Hematopoietic multipotent progenitor cell treated with erythropoietin and hydrocortisone succinate and interleukin-3 and kit ligand, for 4 days (in vitro differentiated cells): ENCODE measurements at regions not wholly inside any gene's neighbourhood (a gene's known extent, or its start where the extent isn't known, plus 50 kb on each side); places are given as distances from the start of the nearest gene placed in this dataset.

Experiments
- DNase-seq: peaks from one replicate; pipeline ENCODE4 v3.0.0-alpha.2; 2015

DNA sequence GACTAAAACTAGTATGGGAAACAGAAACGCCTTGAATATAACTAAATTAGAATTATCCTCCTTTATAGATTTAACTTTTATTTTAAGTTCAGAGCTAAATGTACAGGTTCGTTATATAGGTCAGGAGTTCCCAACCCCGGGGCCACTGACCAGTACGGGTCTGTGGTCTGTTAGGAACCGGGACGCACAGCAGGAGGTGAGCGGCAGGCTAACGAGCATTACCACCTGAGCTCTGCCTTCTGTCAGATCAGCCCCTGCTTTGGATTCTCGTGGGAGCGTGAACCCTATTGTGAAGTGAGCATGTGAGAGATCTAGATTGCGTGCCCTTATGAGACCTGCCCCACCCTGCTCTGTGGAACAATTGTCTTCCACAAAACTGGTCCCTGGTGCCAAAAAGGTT is 51.0 kb downstream of the FAT4 start:
- no peak for DNase-seq

- DNase-seq = no peak
Observed at GRCh38 chr4:125368146-125368545, 53.4 kb downstream of the FAT4 start.

- no peak for DNase-seq
Observed at GRCh38 chr4:125368671-125369081, 53.9 kb downstream of the FAT4 start.

DNA sequence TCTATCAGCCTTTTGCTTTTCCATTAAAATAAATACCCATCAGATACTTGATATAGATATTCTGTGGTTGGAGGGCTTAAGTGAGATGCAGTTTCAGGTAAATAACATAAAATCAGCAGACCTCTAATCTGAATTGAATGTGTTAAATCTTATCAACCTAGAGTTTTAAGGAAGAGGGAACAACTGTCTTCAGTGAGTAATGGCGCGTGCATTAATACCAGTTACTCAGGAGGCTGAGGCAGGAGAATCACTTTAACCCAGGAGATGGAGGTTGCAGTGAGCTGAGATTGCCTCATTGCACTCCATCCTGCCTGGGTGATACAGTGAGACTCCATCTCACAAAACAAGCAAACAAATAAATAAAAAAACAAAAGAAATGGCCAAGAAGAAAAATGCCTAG is 54.3 kb downstream of the FAT4 start:
- no peak for DNase-seq

DNA sequence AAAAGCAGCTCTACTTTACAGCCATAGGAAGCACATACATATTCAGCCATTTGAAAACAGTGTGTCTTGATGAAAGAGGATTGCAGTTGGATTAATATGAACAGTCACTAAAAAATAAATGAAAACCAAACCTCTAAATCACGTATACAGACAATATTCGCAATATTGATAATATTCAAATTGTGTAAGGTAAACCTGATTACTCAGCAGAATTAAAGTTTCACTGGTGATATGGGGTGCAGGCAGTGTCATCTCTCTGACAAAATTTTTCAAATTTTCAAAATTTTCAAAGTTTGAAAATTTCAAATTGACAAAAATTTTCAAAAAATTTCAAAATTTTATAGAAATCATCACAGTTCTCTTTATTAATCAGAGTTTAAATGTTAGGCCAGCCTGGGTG is 55.7 kb downstream of the FAT4 start:
- DNase-seq = no peak

DNA sequence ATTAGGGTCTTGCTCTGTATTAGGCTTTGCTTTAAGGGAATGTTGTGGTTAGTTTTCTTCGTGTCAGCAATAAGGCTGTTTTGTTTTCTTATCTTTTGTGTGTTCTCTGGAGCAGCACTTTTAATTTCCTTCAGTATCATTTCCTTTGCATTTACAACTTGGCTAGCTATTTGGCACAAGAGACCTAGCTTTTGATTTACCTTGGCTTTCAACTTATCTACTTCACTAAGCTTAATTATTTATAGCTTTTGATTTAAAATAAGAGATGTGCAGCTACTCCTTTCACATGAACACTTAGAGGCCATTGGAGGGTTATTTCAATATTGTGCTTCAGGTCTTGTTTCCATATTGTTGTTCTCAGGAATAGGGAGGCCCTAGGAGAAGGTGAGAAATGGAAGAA is 68.2 kb downstream of the FAT4 start:
- no peak for DNase-seq

DNA sequence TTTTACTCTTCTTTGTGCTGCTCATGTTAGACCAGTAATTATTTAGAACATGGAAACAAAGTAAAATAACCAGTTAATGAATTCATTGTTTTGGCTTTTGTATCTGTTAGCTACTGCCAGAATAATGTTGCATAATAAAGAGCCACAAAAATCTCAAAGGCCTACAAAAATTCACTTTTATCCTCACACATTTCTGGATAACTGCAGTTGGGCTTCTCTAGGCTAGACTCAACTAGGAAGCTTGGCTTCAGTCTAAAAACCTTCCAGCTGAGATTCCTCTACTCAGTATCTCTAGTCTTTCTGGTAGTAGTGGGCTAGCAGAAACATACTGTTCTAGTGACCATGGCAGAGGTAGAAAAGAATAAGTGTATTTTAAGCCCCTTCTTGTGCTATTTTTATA is 73.0 kb downstream of the FAT4 start:
- no peak for DNase-seq

GRCh38 chr4:125388613-125389012 is 73.9 kb downstream of the FAT4 start:
- no peak for DNase-seq

- no peak for DNase-seq
Observed at GRCh38 chr4:125389713-125390112, 75.0 kb downstream of the FAT4 start.

- DNase-seq = no peak
Observed at GRCh38 chr4:125390126-125390525, 75.4 kb downstream of the FAT4 start.

DNA sequence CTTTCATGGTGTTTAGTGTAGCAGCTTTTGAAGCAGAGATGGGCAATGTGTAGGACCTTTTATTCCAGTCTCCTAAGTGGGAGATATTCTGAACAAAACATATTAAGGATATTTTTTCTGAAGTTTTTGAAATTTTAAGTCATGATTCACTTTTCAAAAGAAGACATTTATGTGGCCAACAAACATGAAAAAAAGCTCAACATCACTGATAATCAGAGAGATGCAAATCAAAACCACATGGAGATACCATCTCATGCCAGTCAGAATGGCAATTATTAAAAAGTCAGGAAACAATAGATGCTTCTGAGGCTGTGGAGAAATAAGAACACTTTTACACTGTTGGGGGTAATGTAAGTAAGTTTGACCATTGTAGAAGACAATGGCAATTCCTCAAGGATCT is 76.0 kb downstream of the FAT4 start:
- DNase-seq = no peak

DNA sequence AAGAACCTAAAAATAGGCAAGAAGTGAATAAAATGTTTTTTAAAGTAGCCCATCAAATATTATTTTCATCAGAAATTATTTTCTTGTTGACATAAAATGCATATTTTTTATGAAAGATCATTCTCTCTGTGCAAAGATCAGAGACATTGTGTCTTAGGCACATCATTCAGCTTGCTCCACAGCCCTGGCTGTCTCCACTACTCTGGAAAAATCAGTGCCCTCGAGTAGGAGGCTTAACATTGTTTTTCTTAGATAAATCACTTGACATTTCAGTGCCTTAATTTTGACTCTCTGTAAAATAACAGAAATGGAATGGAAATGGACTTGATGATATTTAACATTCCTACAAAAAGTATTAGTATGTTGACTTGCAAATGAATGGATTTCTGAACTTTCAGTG is 77.9 kb downstream of the FAT4 start:
- DNase-seq = no peak

DNA sequence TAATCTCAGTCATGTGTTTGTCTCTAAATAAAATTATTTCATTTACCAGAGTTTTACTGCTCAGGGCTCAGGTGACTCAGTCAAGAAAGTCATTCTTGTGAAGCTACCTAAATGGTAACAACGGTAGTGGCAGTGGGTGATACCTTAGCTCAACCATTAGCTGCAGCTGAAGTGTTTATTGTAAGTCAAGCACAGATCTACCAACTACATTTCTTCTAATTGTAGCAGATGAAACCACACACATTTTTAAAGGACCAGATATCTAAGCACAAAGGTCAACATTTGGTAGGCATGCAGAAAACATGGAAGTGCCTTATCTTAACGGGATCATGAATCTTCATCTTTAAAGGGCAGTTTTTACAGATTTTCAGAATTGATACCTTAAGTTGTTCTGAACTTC is 79.1 kb downstream of the FAT4 start:
- no peak for DNase-seq

- no peak for DNase-seq
Observed at GRCh38 chr4:125397226-125397625, 82.5 kb downstream of the FAT4 start.

DNA sequence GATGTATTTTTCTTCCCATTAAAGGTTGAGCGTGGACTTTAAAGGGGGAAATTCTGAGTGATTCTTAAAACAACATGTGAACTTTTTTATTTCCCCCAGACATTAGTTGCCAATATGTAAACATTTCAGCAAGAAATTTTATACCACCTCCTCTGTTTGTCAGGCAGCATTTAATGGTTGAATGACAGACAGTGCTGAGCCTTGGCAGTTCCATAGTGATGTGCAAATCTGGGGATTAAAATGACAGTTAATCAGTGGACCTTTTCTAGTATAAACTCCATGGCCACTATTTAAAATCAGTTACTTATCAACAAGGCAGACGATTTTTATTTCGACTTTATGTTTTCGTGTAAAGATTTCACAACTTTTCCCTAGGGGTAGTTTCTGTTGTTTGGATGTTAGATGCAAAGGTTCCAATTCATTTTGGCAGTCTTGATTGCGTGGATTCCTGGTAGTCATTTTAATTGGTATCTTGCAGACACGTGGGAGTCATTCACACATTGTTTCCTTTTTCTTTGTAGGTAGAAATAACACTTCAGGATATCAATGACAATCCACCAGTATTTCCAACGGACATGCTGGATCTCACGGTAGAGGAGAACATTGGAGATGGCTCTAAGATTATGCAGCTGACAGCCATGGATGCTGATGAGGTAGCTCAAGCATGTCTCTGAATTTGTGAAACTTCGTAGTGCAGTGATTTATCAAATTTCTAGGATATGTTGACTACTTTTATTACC is 83.7 kb downstream of the FAT4 start:
- no peak for DNase-seq

- DNase-seq = no peak
Observed at GRCh38 chr4:125400756-125401155, 86.0 kb downstream of the FAT4 start.

DNA sequence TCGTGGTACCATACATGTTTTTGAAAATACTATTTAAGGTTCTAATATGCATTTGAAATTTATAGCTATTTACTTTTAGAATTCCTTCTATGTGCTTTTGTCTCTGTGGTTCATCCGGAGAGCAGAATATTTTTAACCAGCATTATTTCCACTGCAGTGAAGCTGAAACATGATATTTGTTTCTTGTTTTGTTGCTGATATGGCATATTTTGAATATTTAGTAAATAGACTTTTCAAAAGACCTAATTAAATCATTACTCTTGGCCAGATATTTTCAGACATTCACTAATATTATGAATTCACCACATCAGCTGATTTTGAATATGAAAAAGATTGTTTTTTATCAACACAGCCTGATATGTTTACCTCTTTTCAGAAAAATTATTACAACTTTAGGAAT is 87.0 kb downstream of the FAT4 start:
- DNase-seq = no peak

- no peak for DNase-seq
Observed at GRCh38 chr4:125420526-125420925, 105.8 kb downstream of the FAT4 start.

DNA sequence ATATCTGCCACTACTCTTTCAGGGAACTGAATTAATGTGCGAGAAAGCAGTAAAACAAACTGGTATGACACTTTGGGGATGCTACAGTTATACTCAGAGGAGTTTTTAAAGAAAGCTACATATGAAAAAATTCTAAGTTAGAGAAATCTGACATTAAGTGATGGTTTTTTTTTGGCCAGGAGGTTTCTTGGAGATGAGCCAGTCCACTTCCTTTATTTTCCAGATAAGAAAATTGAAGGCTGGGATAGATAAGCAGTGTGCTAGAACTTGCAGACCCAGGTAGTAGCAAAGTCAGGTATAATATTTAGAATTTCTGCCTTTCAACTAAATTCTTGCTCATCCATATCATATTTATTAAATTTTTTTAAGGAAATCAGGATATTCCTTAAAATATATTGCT is 106.8 kb downstream of the FAT4 start:
- peak; percentile 36 for DNase-seq

DNA sequence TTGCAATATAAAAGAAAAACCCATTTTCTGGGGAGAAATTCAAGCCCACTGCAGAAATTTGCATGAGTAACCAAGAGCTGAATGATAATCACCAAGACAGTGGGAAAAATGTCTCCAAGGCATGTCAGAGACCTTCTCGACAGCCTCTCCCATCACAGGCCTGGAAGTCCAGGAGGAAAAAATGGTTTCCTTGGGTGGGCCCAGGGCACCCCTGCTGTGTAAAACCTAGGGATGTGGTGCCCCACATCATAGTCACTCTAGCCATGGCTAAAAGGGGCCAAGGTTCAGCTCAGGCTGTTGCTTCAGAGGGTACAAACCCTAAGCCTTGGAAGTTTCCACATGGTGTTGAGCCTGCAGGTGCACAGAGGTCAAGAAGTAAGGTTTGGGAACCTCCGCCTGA is 108.4 kb downstream of the FAT4 start:
- DNase-seq = no peak

- no peak for DNase-seq
Observed at GRCh38 chr4:125428832-125429231, 114.1 kb downstream of the FAT4 start.

DNA sequence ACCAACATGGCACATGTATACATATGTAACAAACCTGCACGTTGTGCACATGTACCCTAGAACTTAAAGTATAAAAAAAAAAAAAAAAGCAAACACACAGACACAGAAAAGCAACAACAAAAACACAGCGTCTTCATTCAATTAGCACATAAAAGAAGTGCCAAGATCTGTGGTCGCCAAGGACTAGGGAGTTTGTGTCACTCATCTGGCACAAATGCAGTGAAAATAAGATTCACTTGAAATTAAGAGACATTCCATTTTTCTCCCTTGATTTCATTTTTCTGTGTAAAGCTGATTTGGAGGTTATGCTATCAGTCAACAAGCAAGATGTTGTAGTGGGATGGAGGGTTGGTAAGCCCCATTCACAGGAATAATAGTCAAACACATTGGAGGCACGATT is 115.3 kb downstream of the FAT4 start:
- no peak for DNase-seq

DNA sequence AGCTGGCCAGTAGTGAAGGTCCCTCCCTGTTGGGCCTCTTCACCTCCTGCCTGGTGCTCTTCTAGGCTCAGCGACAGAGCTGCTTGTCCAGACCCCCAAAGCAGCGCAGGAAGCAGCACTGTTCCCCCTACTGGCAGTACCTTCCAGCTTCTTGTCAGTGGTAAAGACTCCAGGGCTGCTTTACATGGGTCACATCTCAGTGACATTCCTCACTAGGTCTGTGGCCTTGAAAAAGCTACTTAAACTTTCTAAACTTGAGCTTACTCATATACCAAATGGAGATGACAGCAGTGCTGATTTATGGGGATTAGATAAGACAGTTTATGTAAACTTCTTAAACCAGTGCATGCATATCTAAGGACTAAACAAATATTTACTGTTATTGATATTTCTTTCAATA is 117.3 kb downstream of the FAT4 start:
- peak; percentile 2 for DNase-seq

DNA sequence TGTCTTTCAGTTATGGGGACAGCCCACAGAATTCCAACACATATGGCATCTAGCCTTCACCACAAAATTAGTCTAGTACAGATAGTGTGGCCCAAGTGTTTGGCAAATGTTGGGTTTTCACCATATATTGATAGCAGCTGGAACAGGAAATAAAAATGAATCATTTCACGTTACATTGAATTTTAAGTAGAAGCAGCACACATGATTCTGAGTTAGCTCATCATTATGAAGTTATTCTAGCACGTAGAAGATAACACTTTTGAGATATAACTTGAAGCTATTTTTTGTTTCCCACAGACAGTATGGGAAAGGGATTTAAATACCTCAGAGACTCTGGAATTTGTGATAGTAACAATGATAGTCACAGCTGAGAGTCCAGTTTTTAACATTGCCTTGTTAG is 118.7 kb downstream of the FAT4 start:
- no peak for DNase-seq

DNA sequence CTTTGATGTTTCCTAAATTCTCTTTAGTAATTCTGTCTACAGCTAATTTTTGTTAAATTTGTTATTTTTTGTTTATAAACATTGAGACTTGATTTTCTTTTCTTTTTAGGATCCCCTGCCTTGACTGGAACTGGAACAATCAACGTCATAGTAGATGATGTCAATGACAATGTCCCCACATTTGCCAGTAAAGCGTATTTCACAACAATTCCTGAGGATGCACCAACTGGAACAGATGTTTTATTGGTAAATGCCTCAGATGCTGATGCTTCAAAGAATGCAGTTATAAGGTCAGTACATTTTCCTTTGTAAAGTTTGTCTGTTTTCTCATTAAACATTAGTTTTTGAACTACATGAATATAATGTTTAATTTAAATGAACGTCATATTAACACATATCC is 119.4 kb downstream of the FAT4 start:
- DNase-seq = no peak

DNA sequence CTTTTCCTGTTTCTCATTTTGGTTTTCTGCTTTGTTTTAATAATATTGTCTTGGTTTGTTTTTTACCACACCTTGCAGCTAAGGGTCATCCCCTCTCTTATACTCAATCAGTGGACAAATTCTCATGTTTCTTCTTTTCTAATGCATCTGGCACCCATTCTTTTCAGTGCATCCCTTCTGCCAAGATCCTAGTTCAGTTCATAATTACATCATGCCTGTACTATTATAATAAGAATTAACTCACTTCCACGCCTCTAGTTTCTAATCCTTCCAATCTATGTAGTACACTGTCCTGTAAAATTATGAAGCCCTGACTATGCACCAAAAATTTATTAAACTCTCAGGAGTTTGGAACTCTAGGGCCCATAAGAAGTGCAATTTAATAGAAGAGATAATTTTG is 126.1 kb downstream of the FAT4 start:
- DNase-seq = no peak
